A549 (cell line): ENCODE measurements at regions not wholly inside any gene's neighbourhood (a gene's known extent, or its start where the extent isn't known, plus 50 kb on each side); places are given as distances from the start of the nearest gene placed in this dataset.

Experiments used
- CBX8 ChIP-seq: fragments of 200-600 bp; sonication (generic); IDR thresholded peaks from 2 replicates; pipeline ENCODE4 v1.6.1; 2016
- EHF ChIP-seq: fragments of 250-450 bp; sonication (Bioruptor Pico); IDR thresholded peaks from 2 replicates; pipeline ENCODE4 v1.5.0; 2020; ENCODE audit warnings: mild to moderate bottlenecking
- HOXA7 ChIP-seq: fragments of 250-450 bp; sonication (Bioruptor Pico); IDR thresholded peaks from 2 replicates; pipeline ENCODE4 v1.5.0; 2020; ENCODE audit warnings: mild to moderate bottlenecking, moderate library complexity
- RCOR1 ChIP-seq: fragments of 150-350 bp; IDR thresholded peaks from 2 replicates; pipeline ENCODE4 v1.6.1; 2014; ENCODE audit warnings: antibody characterized with exemption, low read length, low read depth
- TF ChIP-seq, protein P1 (sequence below): fragments of >200 bp; sonication (Bioruptor Twin); formaldehyde crosslinking; IDR thresholded peaks from 3 replicates; pipeline ENCODE4 v1.5.1; 2016
- TF ChIP-seq, protein P2 (sequence below): IDR thresholded peaks from 2 replicates; pipeline ENCODE4 v1.6.1; 2012

DNA sequence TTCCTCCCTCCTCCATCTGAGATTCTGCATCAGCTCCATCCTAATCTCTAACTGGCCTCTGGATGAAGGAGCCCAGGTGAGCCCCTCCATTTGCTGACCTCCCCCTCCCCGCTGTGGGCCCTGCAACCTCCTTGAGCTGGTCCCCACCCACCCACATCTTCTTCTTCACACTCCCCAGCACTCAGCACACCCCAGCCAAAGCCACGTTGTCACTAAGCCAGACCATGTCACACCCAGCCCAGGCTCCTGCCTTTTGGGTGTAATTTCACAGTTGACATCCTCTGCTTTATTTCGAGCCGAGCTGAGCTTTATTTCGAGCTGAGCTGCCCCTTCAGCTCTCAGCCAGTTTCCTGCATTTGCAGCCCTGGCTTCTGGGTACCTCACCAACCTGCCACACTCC, 282.7 kb upstream of the TNRC6C start:
- TF ChIP-seq, protein P1, sequence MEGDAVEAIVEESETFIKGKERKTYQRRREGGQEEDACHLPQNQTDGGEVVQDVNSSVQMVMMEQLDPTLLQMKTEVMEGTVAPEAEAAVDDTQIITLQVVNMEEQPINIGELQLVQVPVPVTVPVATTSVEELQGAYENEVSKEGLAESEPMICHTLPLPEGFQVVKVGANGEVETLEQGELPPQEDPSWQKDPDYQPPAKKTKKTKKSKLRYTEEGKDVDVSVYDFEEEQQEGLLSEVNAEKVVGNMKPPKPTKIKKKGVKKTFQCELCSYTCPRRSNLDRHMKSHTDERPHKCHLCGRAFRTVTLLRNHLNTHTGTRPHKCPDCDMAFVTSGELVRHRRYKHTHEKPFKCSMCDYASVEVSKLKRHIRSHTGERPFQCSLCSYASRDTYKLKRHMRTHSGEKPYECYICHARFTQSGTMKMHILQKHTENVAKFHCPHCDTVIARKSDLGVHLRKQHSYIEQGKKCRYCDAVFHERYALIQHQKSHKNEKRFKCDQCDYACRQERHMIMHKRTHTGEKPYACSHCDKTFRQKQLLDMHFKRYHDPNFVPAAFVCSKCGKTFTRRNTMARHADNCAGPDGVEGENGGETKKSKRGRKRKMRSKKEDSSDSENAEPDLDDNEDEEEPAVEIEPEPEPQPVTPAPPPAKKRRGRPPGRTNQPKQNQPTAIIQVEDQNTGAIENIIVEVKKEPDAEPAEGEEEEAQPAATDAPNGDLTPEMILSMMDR: no peak
- TF ChIP-seq CBX8 (no peak), HOXA7 (CRISPR knock-in tag) (no peak), EHF (CRISPR knock-in tag) (no peak), RCOR1 (no peak)
- TF ChIP-seq, protein P2, sequence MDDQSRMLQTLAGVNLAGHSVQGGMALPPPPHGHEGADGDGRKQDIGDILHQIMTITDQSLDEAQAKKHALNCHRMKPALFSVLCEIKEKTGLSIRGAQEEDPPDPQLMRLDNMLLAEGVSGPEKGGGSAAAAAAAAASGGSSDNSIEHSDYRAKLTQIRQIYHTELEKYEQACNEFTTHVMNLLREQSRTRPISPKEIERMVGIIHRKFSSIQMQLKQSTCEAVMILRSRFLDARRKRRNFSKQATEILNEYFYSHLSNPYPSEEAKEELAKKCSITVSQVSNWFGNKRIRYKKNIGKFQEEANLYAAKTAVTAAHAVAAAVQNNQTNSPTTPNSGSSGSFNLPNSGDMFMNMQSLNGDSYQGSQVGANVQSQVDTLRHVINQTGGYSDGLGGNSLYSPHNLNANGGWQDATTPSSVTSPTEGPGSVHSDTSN: no peak
